PC-9 (cell line): ENCODE measurements at regions not wholly inside any gene's neighbourhood (a gene's known extent, or its start where the extent isn't known, plus 50 kb on each side); places are given as distances from the start of the nearest gene placed in this dataset.

Experiments
- EZH2 ChIP-seq: fragments of 200-600 bp; sonication (generic); IDR thresholded peaks from 2 replicates; pipeline ENCODE4 v1.8.0; 2017; ENCODE audit warnings: antibody characterized with exemption, low read depth
- TF ChIP-seq, protein P1 (sequence below): fragments of 200-600 bp; sonication (generic); conservative IDR thresholded peaks from 2 replicates; pipeline ENCODE4 v1.6.1; 2017; ENCODE audit warnings: mixed run types, antibody characterized with exemption, mild to moderate bottlenecking, moderate library complexity

DNA sequence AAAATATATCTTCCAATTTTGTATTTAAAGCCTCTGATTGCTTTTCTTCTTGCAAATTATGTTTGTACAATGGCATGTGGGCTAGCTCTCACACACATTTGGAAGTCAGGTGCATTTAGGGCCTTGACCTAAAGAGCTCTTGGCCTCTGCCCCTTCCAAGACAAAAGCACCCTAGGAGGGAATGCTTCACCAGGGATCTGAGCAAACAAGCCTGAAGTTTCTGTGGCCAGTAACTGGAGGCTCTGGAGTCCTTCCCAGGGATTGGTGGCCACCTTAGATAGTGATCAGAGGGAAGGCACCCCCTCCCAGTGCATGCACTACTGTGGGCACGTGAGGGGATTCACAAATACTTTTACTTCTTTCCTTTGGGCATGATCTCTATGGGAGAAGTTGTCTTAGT is 60.3 kb upstream of the DIPK2B start:
- TF ChIP-seq, protein P1, sequence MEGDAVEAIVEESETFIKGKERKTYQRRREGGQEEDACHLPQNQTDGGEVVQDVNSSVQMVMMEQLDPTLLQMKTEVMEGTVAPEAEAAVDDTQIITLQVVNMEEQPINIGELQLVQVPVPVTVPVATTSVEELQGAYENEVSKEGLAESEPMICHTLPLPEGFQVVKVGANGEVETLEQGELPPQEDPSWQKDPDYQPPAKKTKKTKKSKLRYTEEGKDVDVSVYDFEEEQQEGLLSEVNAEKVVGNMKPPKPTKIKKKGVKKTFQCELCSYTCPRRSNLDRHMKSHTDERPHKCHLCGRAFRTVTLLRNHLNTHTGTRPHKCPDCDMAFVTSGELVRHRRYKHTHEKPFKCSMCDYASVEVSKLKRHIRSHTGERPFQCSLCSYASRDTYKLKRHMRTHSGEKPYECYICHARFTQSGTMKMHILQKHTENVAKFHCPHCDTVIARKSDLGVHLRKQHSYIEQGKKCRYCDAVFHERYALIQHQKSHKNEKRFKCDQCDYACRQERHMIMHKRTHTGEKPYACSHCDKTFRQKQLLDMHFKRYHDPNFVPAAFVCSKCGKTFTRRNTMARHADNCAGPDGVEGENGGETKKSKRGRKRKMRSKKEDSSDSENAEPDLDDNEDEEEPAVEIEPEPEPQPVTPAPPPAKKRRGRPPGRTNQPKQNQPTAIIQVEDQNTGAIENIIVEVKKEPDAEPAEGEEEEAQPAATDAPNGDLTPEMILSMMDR: no peak
- TF ChIP-seq EZH2: no peak
